ENCODE measurements at regions not wholly inside any gene's neighbourhood (a gene's known extent, or its start where the extent isn't known, plus 50 kb on each side); places are given as distances from the start of the nearest gene placed in this dataset.

GRCh38 chr1:232105561-232105960 is 479.0 kb downstream of the DISC1 start:
- TF ChIP-seq EP300 (IDR thresholded peaks at IDR 0.05; ENCODE audit: borderline replicate concordance in 1 of 2, low read depth in 2 of 2, low read length in 2 of 2) (no peak), POLR2A (IDR thresholded peaks at IDR 0.05; ENCODE audit: control extremely low read depth in 1 of 2, low read depth in 2 of 2, low read length in 2 of 2) (no peak), TCF12 (IDR thresholded peaks at IDR 0.05; ENCODE audit: low read depth, low read length) (no peak), TEAD4 (IDR thresholded peaks at IDR 0.05; ENCODE audit: low read depth, low read length) (no peak), TAF1 (IDR thresholded peaks at IDR 0.05; ENCODE audit: low read depth, low read length) (no peak), USF2 (IDR thresholded peaks at IDR 0.05; ENCODE audit: low read length) (no peak), JUND (IDR thresholded peaks at IDR 0.05; ENCODE audit: low read length) (no peak), TAF7 (optimal IDR thresholded peaks at IDR 0.05; ENCODE audit: borderline replicate concordance, low read depth, low read length) (no peak), HDAC6 (IDR thresholded peaks at IDR 0.05; ENCODE audit: low read depth, low read length) (no peak), EZH2 (IDR thresholded peaks at IDR 0.05; ENCODE audit: low read depth, low read length, severe bottlenecking) (no peak), BCL11A (IDR thresholded peaks at IDR 0.05; ENCODE audit: low read depth in 2 of 2, low read length in 2 of 2) (no peak), CTCF (IDR thresholded peaks at IDR 0.05; ENCODE audit: control extremely low read depth in 1 of 3, insufficient read depth in 1 of 3, low read depth in 1 of 3, low read length in 3 of 3) (no peak)

Measured in H1 (cell line).